Prostate gland (tissue), 2 donors: ENCODE measurements at regions not wholly inside any gene's neighbourhood (a gene's known extent, or its start where the extent isn't known, plus 50 kb on each side); places are given as distances from the start of the nearest gene placed in this dataset.
A peak's percentile ranks its signal among the peaks of the same experiment; 100 is the strongest.

Experiments used
- DNase-seq: peaks from one replicate; pipeline ENCODE4 v3.0.0-alpha.2; 2019; ENCODE audit warnings: low spot score
- H3K27ac ChIP-seq, 2 donors: fragments of 200-600 bp; sonication (generic); 2 replicates each; pipeline ENCODE4 v1.5.1; 2017 to 2019
- H3K27me3 ChIP-seq: fragments of 200-600 bp; sonication (generic); replicated peaks from 2 replicates; pipeline ENCODE4 v1.5.1; 2019; ENCODE audit not compliant: insufficient read depth
- H3K36me3 ChIP-seq, 2 donors: fragments of 200-600 bp; sonication (generic); 1 replicate in 1 of 2; 2 replicates in 1 of 2; pipeline versions ENCODE4 v1.5.1 to v1.8.1; 2017 to 2019
- H3K4me1 ChIP-seq: fragments of 200-600 bp; sonication (generic); replicated peaks from 2 replicates; pipeline ENCODE4 v1.5.1; 2019
- H3K4me3 ChIP-seq, 2 donors: fragments of 200-600 bp; sonication (generic); 2 replicates each; pipeline ENCODE4 v1.5.1; 2017 to 2019
- H3K9me3 ChIP-seq: fragments of 200-600 bp; sonication (generic); 2 replicates; pipeline ENCODE4 v1.5.1; 2017
- POLR2A ChIP-seq: fragments of 450-650 bp; IDR thresholded peaks from one replicate; pipeline ENCODE4 v1.6.1; 2016; ENCODE audit warnings: antibody characterized with exemption, mild to moderate bottlenecking
- POLR2AphosphoS5 ChIP-seq: sonication (generic); formaldehyde crosslinking; IDR thresholded peaks from one replicate; pipeline ENCODE4 v1.6.1; 2017; ENCODE audit warnings: antibody characterized with exemption
- WGBS: methylation state at CpG from one replicate; pipeline ENCODE4 v1.1.5; 2018; 5-methylcytosine and 5-hydroxymethylcytosine counted together
- intact Hi-C: fragments of 100-400 bp; cut with DNase I; formaldehyde crosslinking; loops from one replicate; pipeline ENCODE4 v1.14.2; 2022
- TF ChIP-seq, protein P1 (sequence below), 4 experiments: fragments of 200-600 bp in 2 of 4; fragments of 450-650 bp in 2 of 4; sonication (generic) in 2 of 4; IDR thresholded peaks; 1 replicate in 3 of 4; 2 replicates in 1 of 4; pipeline ENCODE4 v1.5.1; 2016 to 2019; ENCODE audit warnings: antibody characterized with exemption in 4 of 4, mild to moderate bottlenecking in 2 of 4, moderate library complexity in 2 of 4

DNA sequence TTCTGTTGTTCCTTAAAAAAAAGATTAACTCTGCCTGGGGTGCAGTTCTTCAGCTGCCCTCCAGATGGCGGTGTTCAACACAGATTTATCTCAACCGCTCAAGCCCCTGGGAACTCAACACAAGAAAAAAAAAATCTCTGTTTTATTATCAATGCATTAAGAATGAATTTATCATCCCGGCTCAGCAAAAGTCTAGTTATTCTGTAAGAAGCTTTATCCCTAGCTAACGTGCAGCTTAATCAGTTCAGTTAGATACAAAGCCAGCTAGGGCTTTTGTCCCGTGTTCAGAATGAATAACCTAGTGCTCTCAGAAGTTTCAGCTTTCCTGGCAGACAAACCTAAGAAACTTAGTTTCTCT lies 475.9 kb upstream of the CCL2 start:
- Histone ChIP-seq H3K36me3 (no peaks in the 10 kb centered on the region), H3K9me3 (no peaks in the 10 kb centered on the region), H3K4me3 (no peak overlapping the region), H3K4me1 (no peaks in the 10 kb centered on the region), H3K27me3 (peaks cover 4% of the 10 kb centered on the region), H3K27ac (no peak overlapping the region)
- peak; percentile 31 for DNase-seq
- TF ChIP-seq POLR2AphosphoS5 (no peak), POLR2A (no peak)
- TF ChIP-seq, protein P1, sequence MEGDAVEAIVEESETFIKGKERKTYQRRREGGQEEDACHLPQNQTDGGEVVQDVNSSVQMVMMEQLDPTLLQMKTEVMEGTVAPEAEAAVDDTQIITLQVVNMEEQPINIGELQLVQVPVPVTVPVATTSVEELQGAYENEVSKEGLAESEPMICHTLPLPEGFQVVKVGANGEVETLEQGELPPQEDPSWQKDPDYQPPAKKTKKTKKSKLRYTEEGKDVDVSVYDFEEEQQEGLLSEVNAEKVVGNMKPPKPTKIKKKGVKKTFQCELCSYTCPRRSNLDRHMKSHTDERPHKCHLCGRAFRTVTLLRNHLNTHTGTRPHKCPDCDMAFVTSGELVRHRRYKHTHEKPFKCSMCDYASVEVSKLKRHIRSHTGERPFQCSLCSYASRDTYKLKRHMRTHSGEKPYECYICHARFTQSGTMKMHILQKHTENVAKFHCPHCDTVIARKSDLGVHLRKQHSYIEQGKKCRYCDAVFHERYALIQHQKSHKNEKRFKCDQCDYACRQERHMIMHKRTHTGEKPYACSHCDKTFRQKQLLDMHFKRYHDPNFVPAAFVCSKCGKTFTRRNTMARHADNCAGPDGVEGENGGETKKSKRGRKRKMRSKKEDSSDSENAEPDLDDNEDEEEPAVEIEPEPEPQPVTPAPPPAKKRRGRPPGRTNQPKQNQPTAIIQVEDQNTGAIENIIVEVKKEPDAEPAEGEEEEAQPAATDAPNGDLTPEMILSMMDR (IDR thresholded peaks at IDR 0.05) = peak; percentile 83 to 93 (median 92)
- intact Hi-C loops = loop anchor here (5.0 kb wide), 1 partner anchor 383 kb away; no protein-coding TSS in a partner anchor
- 6% methylated on average over 5 of the region's 5 CpGs for WGBS

DNA sequence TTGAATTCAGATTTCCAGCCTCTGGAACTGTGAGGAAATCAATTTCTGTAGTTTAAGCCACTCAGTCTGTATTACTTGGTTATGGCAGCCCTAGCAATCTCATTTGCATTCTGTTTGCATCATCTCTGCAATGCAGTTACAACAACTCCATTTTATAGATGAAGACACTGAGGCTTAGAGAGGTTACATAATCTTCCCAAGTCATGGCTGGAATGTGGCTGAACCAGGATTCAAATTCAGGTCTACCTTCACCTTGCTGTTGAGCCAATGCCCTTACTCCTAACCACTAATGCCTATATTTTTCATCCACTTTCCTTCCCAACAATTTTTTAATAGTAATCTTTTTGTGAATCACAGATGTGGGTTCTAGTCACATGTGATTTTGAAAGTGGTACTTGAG lies 469.8 kb upstream of the CCL2 start:
- Histone ChIP-seq H3K9me3 (no peaks in the 10 kb centered on the region), H3K36me3 (no peaks in the 10 kb centered on the region), H3K4me1 (no peaks in the 10 kb centered on the region), H3K27me3 (peaks cover 4% of the 10 kb centered on the region), H3K4me3 (no peak overlapping the region), H3K27ac (no peak overlapping the region)
- TF ChIP-seq POLR2A (no peak), POLR2AphosphoS5 (no peak)
- TF ChIP-seq, protein P1 (IDR thresholded peaks at IDR 0.05) = no peak
- intact Hi-C loops = no loop called here
- no peak for DNase-seq

DNA sequence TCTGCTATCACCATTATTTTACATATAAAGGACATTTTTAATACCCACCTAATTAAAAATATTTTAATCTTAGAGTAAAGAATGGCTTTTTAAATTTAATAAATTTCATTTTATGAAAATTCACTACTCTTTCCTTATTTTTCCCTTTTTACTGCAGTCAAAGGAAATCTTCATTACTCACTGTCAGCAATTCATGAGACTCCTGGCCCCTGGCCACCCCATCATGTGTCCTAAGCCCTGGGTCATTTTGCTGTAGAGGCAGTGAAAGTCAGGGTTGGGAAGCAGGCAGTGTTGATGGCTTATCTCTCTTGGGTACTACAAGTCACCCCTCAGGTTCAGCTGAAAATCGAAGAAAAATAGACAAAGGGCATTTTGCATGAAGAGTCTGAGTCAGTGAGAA lies 468.6 kb upstream of the CCL2 start:
- 63% methylated on average over 1 of the region's 1 CpG for WGBS
- H3K9me3 ChIP-seq = no peaks in the 10 kb centered on the region
- peaks cover 4% of the 10 kb centered on the region for H3K27me3 ChIP-seq
- intact Hi-C loops = no loop called here
- H3K36me3 ChIP-seq = no peaks in the 10 kb centered on the region
- TF ChIP-seq, protein P1 (IDR thresholded peaks at IDR 0.05) = no peak
- no peak for TF ChIP-seq POLR2AphosphoS5
- no peak for TF ChIP-seq POLR2A
- no peak overlapping the region for H3K27ac ChIP-seq
- no peak for DNase-seq
- H3K4me3 ChIP-seq = no peak overlapping the region
- no peaks in the 10 kb centered on the region for H3K4me1 ChIP-seq

DNA sequence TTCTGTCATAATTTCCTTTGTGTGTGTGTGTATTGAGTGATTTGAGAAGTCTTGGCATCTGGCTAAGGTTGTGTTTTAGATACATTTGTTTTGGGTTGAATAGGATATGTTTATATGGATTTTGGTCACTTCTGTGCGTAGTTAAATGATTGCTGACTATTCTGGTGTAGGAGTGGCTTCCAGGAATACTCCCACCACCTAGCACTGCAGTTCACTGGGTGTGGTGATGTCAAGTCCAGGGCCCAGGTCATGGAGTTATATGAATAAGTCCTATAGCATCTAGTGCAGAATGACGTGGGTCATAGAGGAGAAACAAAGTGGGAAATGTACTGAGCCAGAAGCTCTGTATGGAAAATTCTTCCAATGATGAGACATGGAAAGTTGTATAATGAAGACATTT lies 465.4 kb upstream of the CCL2 start:
- TF ChIP-seq, protein P1 (IDR thresholded peaks at IDR 0.05) = no peak
- no peak for TF ChIP-seq POLR2AphosphoS5
- TF ChIP-seq POLR2A = no peak
- H3K36me3 ChIP-seq = no peaks in the 10 kb centered on the region
- H3K9me3 ChIP-seq = no peaks in the 10 kb centered on the region
- WGBS = 74% methylated on average over 2 of the region's 2 CpGs
- no peak for DNase-seq
- intact Hi-C loops = no loop called here
- no peaks in the 10 kb centered on the region for H3K4me1 ChIP-seq
- H3K27ac ChIP-seq = no peak overlapping the region
- no peaks in the 10 kb centered on the region for H3K27me3 ChIP-seq
- no peak overlapping the region for H3K4me3 ChIP-seq

DNA sequence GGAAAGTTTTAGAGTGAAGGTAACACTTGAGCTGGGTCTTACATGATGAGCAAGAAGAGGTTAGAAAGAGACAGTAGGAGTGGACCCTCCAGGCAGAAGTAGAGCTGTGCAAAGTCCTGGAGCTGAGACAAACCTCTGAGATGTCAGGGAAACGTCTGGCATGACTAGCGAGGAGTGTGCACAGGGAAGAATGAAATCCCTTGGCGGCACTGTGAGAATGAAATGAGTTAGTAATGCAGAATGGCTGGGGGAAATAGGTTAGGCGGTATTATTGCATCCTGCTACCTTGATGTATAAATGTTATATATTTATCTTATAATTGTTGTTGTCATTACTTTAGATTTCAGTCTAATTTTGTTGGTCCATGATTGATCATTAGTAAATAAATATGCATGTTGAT lies 457.9 kb upstream of the CCL2 start:
- WGBS = 81% methylated on average over 4 of the region's 4 CpGs
- TF ChIP-seq POLR2AphosphoS5 (no peak), POLR2A (no peak)
- TF ChIP-seq, protein P1 (IDR thresholded peaks at IDR 0.05) = no peak

More for the DNA sequence above, 457.9 kb upstream of the CCL2 start:
- DNase-seq = no peak
- no peaks in the 10 kb centered on the region for H3K9me3 ChIP-seq
- no peaks in the 10 kb centered on the region for H3K27me3 ChIP-seq
- intact Hi-C loops = no loop called here
- no peaks in the 10 kb centered on the region for H3K4me1 ChIP-seq
- no peaks in the 10 kb centered on the region for H3K36me3 ChIP-seq
- no peak overlapping the region for H3K4me3 ChIP-seq
- H3K27ac ChIP-seq = no peak overlapping the region
